HEK293 (cell line): ENCODE measurements at regions not wholly inside any gene's neighbourhood (a gene's known extent, or its start where the extent isn't known, plus 50 kb on each side); places are given as distances from the start of the nearest gene placed in this dataset.

Source experiments
- CTCF ChIA-PET: fragments of 350-600 bp; formaldehyde crosslinking; extraction: SDS; loops from one replicate; lab custom pipeline; 2021; ENCODE audit warnings: antibody characterized with exemption; lab: Yijun Ruan, JAX
- POLR2A ChIA-PET: fragments of 300-600 bp; formaldehyde crosslinking; extraction: SDS; loops from one replicate; lab custom pipeline; 2020; ENCODE audit warnings: antibody characterized with exemption, inconsistent platforms; lab: Yijun Ruan, JAX
- H3K27ac ChIP-seq: fragments of 200-500 bp; sonication (Bioruptor generic); 2 replicates; pipeline ENCODE4 v1.5.1; 2014; ENCODE audit warnings: low read depth, low read length, control low read depth, inconsistent platforms; ENCODE audit errors: extremely low read depth
- H3K36me3 ChIP-seq, 2 experiments: fragments of 200-500 bp in 1 of 2; sonication (Bioruptor generic) in 1 of 2; 1 replicate in 1 of 2; 2 replicates in 1 of 2; pipeline ENCODE4 v1.5.1; 2014 to 2017; ENCODE audit warnings: inconsistent platforms in 2 of 2, low read length in 2 of 2; ENCODE audit not compliant: control insufficient read depth in 2 of 2, insufficient read depth in 1 of 2
- H3K4me1 ChIP-seq: fragments of 200-500 bp; sonication (Bioruptor generic); 2 replicates; pipeline ENCODE4 v1.5.1; 2014; ENCODE audit warnings: mild to moderate bottlenecking, low read length, inconsistent platforms; ENCODE audit not compliant: control insufficient read depth, insufficient read depth
- H3K4me3 ChIP-seq: 2 replicates; pipeline ENCODE4 v1.5.1; 2011; ENCODE audit warnings: low read depth, mild to moderate bottlenecking, control low read depth, low read length, moderate library complexity
- H3K9me3 ChIP-seq: fragments of 200-500 bp; sonication (Bioruptor generic); 2 replicates; pipeline ENCODE4 v1.5.1; 2014; ENCODE audit warnings: low read depth, low read length, inconsistent platforms; ENCODE audit not compliant: control insufficient read depth, insufficient read depth
- BCL6B ChIP-seq: fragments of 450-650 bp; formaldehyde crosslinking; IDR thresholded peaks from 2 replicates; pipeline ENCODE4 v1.5.1; 2017; ENCODE audit warnings: missing biosample characterization, missing genetic modification characterization
- GLIS2 ChIP-seq: fragments of 450-650 bp; formaldehyde crosslinking; IDR thresholded peaks from 2 replicates; pipeline ENCODE4 v1.5.1; 2016; ENCODE audit warnings: missing biosample characterization, missing genetic modification characterization
- OSR2 ChIP-seq: fragments of 450-650 bp; formaldehyde crosslinking; IDR thresholded peaks from 2 replicates; pipeline ENCODE4 v1.5.1; 2016; ENCODE audit warnings: missing biosample characterization, missing genetic modification characterization
- PRDM10 ChIP-seq: fragments of 450-650 bp; formaldehyde crosslinking; IDR thresholded peaks from 2 replicates; pipeline ENCODE4 v1.5.1; 2016; ENCODE audit warnings: missing biosample characterization, missing genetic modification characterization
- TRIM28 ChIP-seq: IDR thresholded peaks from 2 replicates; pipeline ENCODE4 v1.6.1; 2011; ENCODE audit warnings: low read length, control low read depth, borderline replicate concordance
- ZFP69B ChIP-seq: fragments of 450-650 bp; formaldehyde crosslinking; IDR thresholded peaks from 2 replicates; pipeline ENCODE4 v1.5.1; 2016; ENCODE audit warnings: missing biosample characterization, missing genetic modification characterization
- ZNF138 ChIP-seq: fragments of 450-650 bp; formaldehyde crosslinking; IDR thresholded peaks from 2 replicates; pipeline ENCODE4 v1.5.1; 2016; ENCODE audit warnings: missing biosample characterization, missing genetic modification characterization, borderline replicate concordance
- ZNF169 ChIP-seq: fragments of 450-650 bp; formaldehyde crosslinking; IDR thresholded peaks from 2 replicates; pipeline ENCODE4 v1.5.1; 2016; ENCODE audit warnings: missing biosample characterization, missing genetic modification characterization
- ZNF184 ChIP-seq: fragments of 450-650 bp; IDR thresholded peaks from 2 replicates; pipeline ENCODE4 v1.5.1; 2018; ENCODE audit warnings: missing biosample characterization, mild to moderate bottlenecking, missing genetic modification characterization
- ZNF19 ChIP-seq: fragments of 450-650 bp; formaldehyde crosslinking; IDR thresholded peaks from 2 replicates; pipeline ENCODE4; 2016; ENCODE audit warnings: missing biosample characterization, missing genetic modification characterization, low read depth
- ZNF398 ChIP-seq: fragments of 450-650 bp; formaldehyde crosslinking; IDR thresholded peaks from 2 replicates; pipeline ENCODE4 v1.5.1; 2017; ENCODE audit warnings: missing biosample characterization, missing genetic modification characterization
- ZNF501 ChIP-seq: fragments of 450-650 bp; formaldehyde crosslinking; IDR thresholded peaks from 2 replicates; pipeline ENCODE4 v1.5.1; 2016; ENCODE audit warnings: missing biosample characterization, missing genetic modification characterization
- ZNF518A ChIP-seq: fragments of 450-650 bp; formaldehyde crosslinking; conservative IDR thresholded peaks from 2 replicates; pipeline ENCODE4 v1.5.1; 2016; ENCODE audit warnings: low read depth, missing biosample characterization, missing genetic modification characterization
- ZNF529 ChIP-seq: fragments of 450-650 bp; formaldehyde crosslinking; IDR thresholded peaks from 2 replicates; pipeline ENCODE4 v1.5.1; 2017; ENCODE audit warnings: missing genetic modification characterization, missing biosample characterization; ENCODE audit not compliant: insufficient replicate concordance
- ZNF561 ChIP-seq: fragments of 450-650 bp; IDR thresholded peaks from 2 replicates; pipeline ENCODE4 v1.5.1; 2018; ENCODE audit warnings: missing biosample characterization, missing genetic modification characterization, borderline replicate concordance
- ZNF585B ChIP-seq: fragments of 450-650 bp; formaldehyde crosslinking; IDR thresholded peaks from 2 replicates; pipeline ENCODE4 v1.5.1; 2016; ENCODE audit warnings: missing biosample characterization, missing genetic modification characterization
- ZNF600 ChIP-seq: fragments of 450-650 bp; formaldehyde crosslinking; IDR thresholded peaks from 2 replicates; pipeline ENCODE4 v1.5.1; 2016; ENCODE audit warnings: missing biosample characterization, missing genetic modification characterization
- ZNF768 ChIP-seq: fragments of 450-650 bp; formaldehyde crosslinking; IDR thresholded peaks from 2 replicates; pipeline ENCODE4 v1.5.1; 2018; ENCODE audit warnings: missing biosample characterization, mild to moderate bottlenecking, missing genetic modification characterization
- ZSCAN16 ChIP-seq: fragments of 450-650 bp; formaldehyde crosslinking; IDR thresholded peaks from 2 replicates; pipeline ENCODE4 v1.5.1; 2016; ENCODE audit warnings: missing biosample characterization, missing genetic modification characterization
- ZSCAN4 ChIP-seq: fragments of 450-650 bp; formaldehyde crosslinking; IDR thresholded peaks from 2 replicates; pipeline ENCODE4 v1.5.1; 2017; ENCODE audit warnings: missing biosample characterization, missing genetic modification characterization

- TF ChIP-seq ZNF768 (tag by site-specific recombination): no peak
- CTCF ChIA-PET: no interaction called here
- POLR2A ChIA-PET: no interaction called here
- Histone ChIP-seq H3K4me3 (no peak overlapping the region), H3K9me3 (no peaks in the 10 kb centered on the region), H3K27ac (no peak overlapping the region), H3K36me3 (no peaks in the 10 kb centered on the region), H3K4me1 (no peaks in the 10 kb centered on the region)
These were observed 363.8 kb upstream of the TNC start for GRCh38 chr9:115481769-115482168.

- TF ChIP-seq BCL6B (no peak), ZNF501 (tag by site-specific recombination) (no peak), TRIM28 (no peak), ZNF529 (tag by site-specific recombination) (no peak), ZNF19 (tag by site-specific recombination) (no peak), ZSCAN4 (no peak), ZNF585B (tag by site-specific recombination) (no peak), ZSCAN16 (no peak), ZNF600 (tag by site-specific recombination) (no peak), ZNF138 (tag by site-specific recombination) (no peak)
- TF ChIP-seq, all 188 proteins: peak for 0
- Histone ChIP-seq H3K9me3 (no peaks in the 10 kb centered on the region), H3K27ac (no peak overlapping the region), H3K36me3 (no peaks in the 10 kb centered on the region), H3K4me3 (no peak overlapping the region), H3K4me1 (no peaks in the 10 kb centered on the region)
- ChIA-PET CTCF (interaction anchor here (0.6 to 0.8 kb wide), 2 partner anchors 66 to 71 kb away, joined by 3 to 4 read pairs; no protein-coding TSS in a partner anchor), POLR2A (no interaction called here)
These were observed 364.8 kb upstream of the TNC start for GRCh38 chr9:115482747-115483146.

GRCh38 chr9:115492869-115493268, 374.9 kb upstream of the TNC start:
- CTCF ChIA-PET: no interaction called here
- peaks cover 11% of the 10 kb centered on the region; the same call in 1 of the 2 replicates for H3K4me1 ChIP-seq
- no peak overlapping the region for H3K4me3 ChIP-seq
- H3K27ac ChIP-seq: no peak overlapping the region
- no peaks in the 10 kb centered on the region for H3K9me3 ChIP-seq
- POLR2A ChIA-PET: interaction anchor here (0.5 kb wide), 1 partner anchor 374 kb away, joined by 3 read pairs; no protein-coding TSS in a partner anchor
- H3K36me3 ChIP-seq: no peaks in the 10 kb centered on the region
- no peak for TF ChIP-seq ZFP69B
- TF ChIP-seq ZNF518A (tag by site-specific recombination): no peak
- TF ChIP-seq ZNF561 (tag by site-specific recombination): no peak
- TF ChIP-seq OSR2 (tag by site-specific recombination): no peak
- no peak for TF ChIP-seq PRDM10 (tag by site-specific recombination)
- TF ChIP-seq ZNF398 (tag by site-specific recombination): no peak
- no peak for TF ChIP-seq ZNF169
- no peak for TF ChIP-seq GLIS2 (tag by site-specific recombination)
- TF ChIP-seq ZNF184: no peak
